PC-3 (cell line): ENCODE measurements at regions not wholly inside any gene's neighbourhood (a gene's known extent, or its start where the extent isn't known, plus 50 kb on each side); places are given as distances from the start of the nearest gene placed in this dataset.

ENCODE experiments used
- EZH2 ChIP-seq: fragments of 300-600 bp; sonication (generic); IDR thresholded peaks from one replicate; pipeline ENCODE4 v1.6.1; 2017; ENCODE audit warnings: antibody characterized with exemption, mild to moderate bottlenecking, low read length; ENCODE audit not compliant: unreplicated experiment
- EZH2phosphoT487 ChIP-seq: fragments of 300-600 bp; sonication (generic); IDR thresholded peaks from 2 replicates; pipeline ENCODE4 v1.6.1; 2018; ENCODE audit warnings: mild to moderate bottlenecking, antibody characterized with exemption, low read length, borderline replicate concordance
- TF ChIP-seq, protein P1 (sequence below): fragments of 300-600 bp; sonication (generic); conservative IDR thresholded peaks from 2 replicates; pipeline ENCODE4 v1.5.1; 2017; ENCODE audit warnings: antibody characterized with exemption, low read depth, mild to moderate bottlenecking, low read length

DNA sequence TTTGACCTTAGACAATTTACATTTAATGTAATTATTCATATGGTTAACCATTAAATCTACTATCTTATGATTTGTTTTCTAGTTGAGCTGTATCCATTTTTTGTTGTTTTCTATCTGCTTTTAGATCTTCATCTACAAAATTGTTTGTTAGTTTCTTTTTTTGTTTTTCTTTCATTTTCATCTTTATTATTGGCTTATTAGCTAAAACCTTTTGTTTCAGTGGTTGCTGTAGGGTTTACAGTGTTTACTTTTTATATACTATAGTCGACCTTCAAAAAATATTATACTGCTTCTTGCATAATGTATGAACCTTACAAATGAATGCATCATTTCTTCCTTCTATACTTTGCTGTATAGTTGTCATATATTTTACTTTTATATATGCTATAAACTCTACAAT is 651.6 kb upstream of the PLXNA2 start:
- TF ChIP-seq, protein P1, sequence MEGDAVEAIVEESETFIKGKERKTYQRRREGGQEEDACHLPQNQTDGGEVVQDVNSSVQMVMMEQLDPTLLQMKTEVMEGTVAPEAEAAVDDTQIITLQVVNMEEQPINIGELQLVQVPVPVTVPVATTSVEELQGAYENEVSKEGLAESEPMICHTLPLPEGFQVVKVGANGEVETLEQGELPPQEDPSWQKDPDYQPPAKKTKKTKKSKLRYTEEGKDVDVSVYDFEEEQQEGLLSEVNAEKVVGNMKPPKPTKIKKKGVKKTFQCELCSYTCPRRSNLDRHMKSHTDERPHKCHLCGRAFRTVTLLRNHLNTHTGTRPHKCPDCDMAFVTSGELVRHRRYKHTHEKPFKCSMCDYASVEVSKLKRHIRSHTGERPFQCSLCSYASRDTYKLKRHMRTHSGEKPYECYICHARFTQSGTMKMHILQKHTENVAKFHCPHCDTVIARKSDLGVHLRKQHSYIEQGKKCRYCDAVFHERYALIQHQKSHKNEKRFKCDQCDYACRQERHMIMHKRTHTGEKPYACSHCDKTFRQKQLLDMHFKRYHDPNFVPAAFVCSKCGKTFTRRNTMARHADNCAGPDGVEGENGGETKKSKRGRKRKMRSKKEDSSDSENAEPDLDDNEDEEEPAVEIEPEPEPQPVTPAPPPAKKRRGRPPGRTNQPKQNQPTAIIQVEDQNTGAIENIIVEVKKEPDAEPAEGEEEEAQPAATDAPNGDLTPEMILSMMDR = no peak
- no peak for TF ChIP-seq EZH2
- TF ChIP-seq EZH2phosphoT487 = no peak
